RWPE2 (cell line): ENCODE measurements at regions not wholly inside any gene's neighbourhood (a gene's known extent, or its start where the extent isn't known, plus 50 kb on each side); places are given as distances from the start of the nearest gene placed in this dataset.

ENCODE experiments used
- ATAC-seq: fragments of 200-7000 bp; cut with Tn5 transposase; 3 replicates; pipeline ENCODE4 v1.9.1; 2021; ENCODE audit warnings: low read depth
- DNase-seq: peaks from one replicate; pipeline ENCODE4 v3.0.0-alpha.2; 2020; ENCODE audit warnings: low spot score
- H3K27ac ChIP-seq: fragments of 450-650 bp; 2 replicates; pipeline ENCODE4 v1.5.1; 2017; ENCODE audit warnings: mild to moderate bottlenecking; ENCODE audit not compliant: poor library complexity, severe bottlenecking
- H3K27me3 ChIP-seq: fragments of 250-450 bp; sonication (Bioruptor Pico); 2 replicates; pipeline ENCODE4 v1.5.1; 2021; ENCODE audit warnings: mild to moderate bottlenecking, moderate library complexity; ENCODE audit not compliant: insufficient read depth, poor library complexity, severe bottlenecking
- H3K36me3 ChIP-seq: fragments of 250-450 bp; sonication (Bioruptor Pico); 2 replicates; pipeline ENCODE4 v1.5.1; 2020; ENCODE audit warnings: low read depth, mild to moderate bottlenecking, moderate library complexity
- H3K4me1 ChIP-seq: fragments of 250-450 bp; sonication (Bioruptor Pico); 2 replicates; pipeline ENCODE4 v1.5.1; 2021; ENCODE audit warnings: mild to moderate bottlenecking, moderate library complexity; ENCODE audit not compliant: insufficient read depth, poor library complexity, severe bottlenecking
- H3K4me3 ChIP-seq: fragments of 250-450 bp; sonication (Bioruptor Pico); 2 replicates; pipeline ENCODE4 v1.5.1; 2021; ENCODE audit warnings: mild to moderate bottlenecking, moderate library complexity; ENCODE audit not compliant: severe bottlenecking
- H3K9me3 ChIP-seq: fragments of 250-450 bp; sonication (Bioruptor Pico); 2 replicates; pipeline ENCODE4 v1.5.1; 2021; ENCODE audit warnings: mild to moderate bottlenecking, moderate library complexity; ENCODE audit not compliant: severe bottlenecking
- CTCF ChIP-seq: fragments of 450-650 bp; IDR thresholded peaks from one replicate; pipeline ENCODE4 v1.5.1; 2017; ENCODE audit warnings: mild to moderate bottlenecking, moderate library complexity; ENCODE audit not compliant: poor library complexity, severe bottlenecking

GRCh38 chr11:128047026-128047425 lies 540.3 kb downstream of the ETS1 start:
- H3K9me3 ChIP-seq: no peaks in the 10 kb centered on the region
- H3K4me1 ChIP-seq: peaks cover 4% of the 10 kb centered on the region
- H3K36me3 ChIP-seq: no peaks in the 10 kb centered on the region
- H3K27ac ChIP-seq: no peak overlapping the region
- H3K4me3 ChIP-seq: no peak overlapping the region
- no peak for ATAC-seq
- no peak for TF ChIP-seq CTCF
- DNase-seq: no peak
- no peaks in the 10 kb centered on the region for H3K27me3 ChIP-seq

- H3K4me1 ChIP-seq: no peaks in the 10 kb centered on the region
- TF ChIP-seq CTCF: no peak
- H3K27me3 ChIP-seq: no peaks in the 10 kb centered on the region
- H3K9me3 ChIP-seq: no peaks in the 10 kb centered on the region
- DNase-seq: no peak
- H3K27ac ChIP-seq: no peak overlapping the region
- no peaks in the 10 kb centered on the region for H3K36me3 ChIP-seq
- no peak for ATAC-seq
- H3K4me3 ChIP-seq: no peak overlapping the region
These were observed 541.1 kb downstream of the ETS1 start for GRCh38 chr11:128046213-128046612.

GRCh38 chr11:128045094-128045725 lies 542.1 kb downstream of the ETS1 start:
- ATAC-seq: no peak
- no peaks in the 10 kb centered on the region for H3K9me3 ChIP-seq
- no peak for DNase-seq
- peaks cover 1% of the 10 kb centered on the region for H3K4me1 ChIP-seq
- no peaks in the 10 kb centered on the region for H3K27me3 ChIP-seq
- H3K36me3 ChIP-seq: no peaks in the 10 kb centered on the region
- H3K4me3 ChIP-seq: no peak overlapping the region
- TF ChIP-seq CTCF: no peak
- no peak overlapping the region for H3K27ac ChIP-seq

- no peak for TF ChIP-seq CTCF
- Histone ChIP-seq H3K4me1 (peaks cover 14% of the 10 kb centered on the region), H3K27me3 (no peaks in the 10 kb centered on the region), H3K27ac (no peak overlapping the region), H3K4me3 (no peak overlapping the region), H3K36me3 (no peaks in the 10 kb centered on the region), H3K9me3 (no peaks in the 10 kb centered on the region)
- DNase-seq (no peak), ATAC-seq (no peak)
These were observed 545.0 kb downstream of the ETS1 start for GRCh38 chr11:128042290-128042751.

DNA sequence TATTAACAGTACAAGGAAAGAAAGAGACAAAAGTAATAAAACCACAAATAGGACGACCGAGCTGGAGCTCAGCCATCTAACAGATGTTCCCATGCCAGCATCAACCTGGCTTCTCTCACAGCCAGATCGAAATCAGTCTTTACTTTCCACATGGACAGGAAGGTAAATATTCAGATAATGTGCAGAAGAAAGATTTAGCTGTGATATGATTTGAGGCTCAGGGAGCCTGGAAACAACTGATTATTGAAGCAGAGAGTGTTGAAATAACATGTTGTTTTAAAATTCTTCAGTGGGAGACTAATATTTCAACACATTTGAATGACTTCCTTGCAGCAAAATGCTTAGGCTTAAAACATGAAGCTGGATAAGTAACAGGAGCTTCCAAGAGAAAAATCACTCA lies 546.8 kb downstream of the ETS1 start:
- no peaks in the 10 kb centered on the region for H3K36me3 ChIP-seq
- H3K27ac ChIP-seq: peak overlapping the region; percentile 41
- no peaks in the 10 kb centered on the region for H3K27me3 ChIP-seq
- no peaks in the 10 kb centered on the region for H3K9me3 ChIP-seq
- H3K4me1 ChIP-seq: peaks cover 14% of the 10 kb centered on the region
- no peak for ATAC-seq
- DNase-seq: no peak
- no peak for TF ChIP-seq CTCF
- no peak overlapping the region for H3K4me3 ChIP-seq
